Testis (tissue), 2 donors: ENCODE measurements at regions not wholly inside any gene's neighbourhood (a gene's known extent, or its start where the extent isn't known, plus 50 kb on each side); places are given as distances from the start of the nearest gene placed in this dataset.

Source experiments
- DNase-seq: peaks from one replicate; pipeline ENCODE4 v3.0.0-alpha.2; 2019
- H3K27ac ChIP-seq, 2 donors: fragments of 200-600 bp; sonication (generic); one replicate each; pipeline ENCODE4 v1.5.1; 2019
- H3K27me3 ChIP-seq: fragments of 200-600 bp; sonication (generic); one replicate; pipeline ENCODE4 v1.5.1; 2019
- H3K36me3 ChIP-seq: fragments of 200-600 bp; sonication (generic); one replicate; pipeline ENCODE4 v1.5.1; 2017; ENCODE audit warnings: low read depth; ENCODE audit errors: missing control alignments
- H3K4me1 ChIP-seq: fragments of 200-600 bp; sonication (generic); one replicate; pipeline ENCODE4 v1.5.1; 2019
- H3K4me3 ChIP-seq, 2 donors: fragments of 200-600 bp; sonication (generic); one replicate each; pipeline ENCODE4 v1.5.1; 2017 to 2019
- H3K9me3 ChIP-seq: fragments of 200-600 bp; sonication (generic); one replicate; pipeline ENCODE4 v1.5.1; 2017
- CTCF ChIP-seq, 3 experiments: fragments of 450-650 bp in 2 of 3; fragments of 200-600 bp in 1 of 3; sonication (generic) in 1 of 3; IDR thresholded peaks; one replicate each; pipeline ENCODE4 v1.5.1; 2016 to 2019; ENCODE audit warnings: antibody characterized with exemption in 3 of 3, mild to moderate bottlenecking in 2 of 3, moderate library complexity in 1 of 3
- POLR2A ChIP-seq: fragments of 450-650 bp; IDR thresholded peaks from one replicate; pipeline ENCODE4 v1.6.1; 2017; ENCODE audit warnings: antibody characterized with exemption, mild to moderate bottlenecking, moderate library complexity
- WGBS, 2 donors: methylation state at CpG; one replicate each; pipeline ENCODE4 v1.1.5; 2018; 5-methylcytosine and 5-hydroxymethylcytosine counted together
- intact Hi-C: fragments of 100-400 bp; cut with DNase I; formaldehyde crosslinking; loops from one replicate; pipeline ENCODE4 v1.15.1; 2023; ENCODE audit warnings: low total_unique reads

GRCh38 chr19:28386066-28386465, 826.9 kb downstream of the UQCRFS1 start:
- intact Hi-C loops = no loop called here
- no peaks in the 10 kb centered on the region for H3K9me3 ChIP-seq
- H3K27me3 ChIP-seq = no peaks in the 10 kb centered on the region
- no peaks in the 10 kb centered on the region for H3K4me1 ChIP-seq
- H3K36me3 ChIP-seq = no peaks in the 10 kb centered on the region
- no peak overlapping the region for H3K4me3 ChIP-seq
- no peak for DNase-seq
- WGBS, 2 donors = 51 to 63% methylated on average over 3 of the region's 3 CpGs
- TF ChIP-seq POLR2A = no peak
- no peak for TF ChIP-seq CTCF (IDR thresholded peaks at IDR 0.05)
- H3K27ac ChIP-seq = no peak overlapping the region

GRCh38 chr19:28377077-28377476, 835.9 kb downstream of the UQCRFS1 start:
- H3K27me3 ChIP-seq = no peaks in the 10 kb centered on the region
- intact Hi-C loops = no loop called here
- TF ChIP-seq CTCF (IDR thresholded peaks at IDR 0.05) = no peak
- TF ChIP-seq POLR2A = no peak
- no peak overlapping the region for H3K27ac ChIP-seq
- H3K4me3 ChIP-seq = no peak overlapping the region
- H3K36me3 ChIP-seq = no peaks in the 10 kb centered on the region
- no peak for DNase-seq
- H3K9me3 ChIP-seq = no peaks in the 10 kb centered on the region
- H3K4me1 ChIP-seq = no peaks in the 10 kb centered on the region
- 26 to 28% methylated on average over 9 of the region's 9 CpGs for WGBS, 2 donors

- Histone ChIP-seq H3K4me3 (no peak overlapping the region), H3K9me3 (no peaks in the 10 kb centered on the region), H3K4me1 (no peaks in the 10 kb centered on the region), H3K36me3 (no peaks in the 10 kb centered on the region), H3K27me3 (no peaks in the 10 kb centered on the region), H3K27ac (no peak overlapping the region)
- no peak for DNase-seq
- intact Hi-C loops = no loop called here
- 80 to 83% methylated on average over 6 of the region's 6 CpGs for WGBS, 2 donors
- TF ChIP-seq POLR2A (no peak), CTCF (IDR thresholded peaks at IDR 0.05) (no peak)
Observed at GRCh38 chr19:28374971-28375370, 838.0 kb downstream of the UQCRFS1 start.

- WGBS, 2 donors = 47 to 57% methylated on average over 4 of the region's 4 CpGs
- no peaks in the 10 kb centered on the region for H3K4me1 ChIP-seq
Observed at GRCh38 chr19:28372576-28373247, 840.2 kb downstream of the UQCRFS1 start.

More at GRCh38 chr19:28372576-28373247, 840.2 kb downstream of the UQCRFS1 start:
- H3K9me3 ChIP-seq = no peaks in the 10 kb centered on the region
- no peak overlapping the region for H3K27ac ChIP-seq
- H3K27me3 ChIP-seq = no peaks in the 10 kb centered on the region
- no peaks in the 10 kb centered on the region for H3K36me3 ChIP-seq
- DNase-seq = no peak
- intact Hi-C loops = no loop called here
- TF ChIP-seq CTCF (IDR thresholded peaks at IDR 0.05) (no peak), POLR2A (no peak)
- H3K4me3 ChIP-seq = no peak overlapping the region
